ENCODE measurements at regions not wholly inside any gene's neighbourhood (a gene's known extent, or its start where the extent isn't known, plus 50 kb on each side); places are given as distances from the start of the nearest gene placed in this dataset.

GRCh38 chr3:27971600-27971999, 249.5 kb upstream of the EOMES start:
- TF ChIP-seq CTCF (IDR thresholded peaks at IDR 0.05) (no peak), POLR2A (IDR thresholded peaks at IDR 0.05) (no peak)

All from adrenal gland (tissue), 5 donors.